ENCODE measurements at regions not wholly inside any gene's neighbourhood (a gene's known extent, or its start where the extent isn't known, plus 50 kb on each side); places are given as distances from the start of the nearest gene placed in this dataset.

DNA sequence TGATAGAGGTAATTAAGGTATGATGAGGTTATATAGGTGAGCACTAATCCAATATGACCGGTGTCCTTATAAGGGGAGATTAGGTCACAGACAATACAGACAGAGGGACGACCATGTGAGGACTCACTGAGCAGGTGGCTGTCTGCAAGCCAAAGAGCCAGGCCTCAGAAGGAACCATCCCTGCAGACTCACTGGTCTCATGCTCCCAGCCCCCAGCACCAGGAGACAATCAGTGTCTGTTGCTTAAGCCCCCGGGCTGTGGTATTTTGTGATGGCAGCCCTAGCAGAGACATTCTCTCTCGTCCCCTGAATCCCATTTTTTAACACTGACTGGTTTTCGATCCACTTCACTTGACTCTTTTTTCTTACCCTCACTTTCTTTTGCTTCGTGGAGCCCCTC is 51.9 kb upstream of the PABPC3 start:
- H3K36me3 Mint-ChIP-seq (ENCODE audit: low read depth) = no peaks in the 10 kb centered on the region
- no peak overlapping the region for H3K4me3 Mint-ChIP-seq (ENCODE audit: unreplicated experiment)
- peaks cover 81% of the 10 kb centered on the region for H3K27me3 Mint-ChIP-seq (ENCODE audit: low read depth)
- peaks cover 4% of the 10 kb centered on the region for H3K4me1 Mint-ChIP-seq (ENCODE audit: low read depth)
- TF ChIP-seq, protein P1, sequence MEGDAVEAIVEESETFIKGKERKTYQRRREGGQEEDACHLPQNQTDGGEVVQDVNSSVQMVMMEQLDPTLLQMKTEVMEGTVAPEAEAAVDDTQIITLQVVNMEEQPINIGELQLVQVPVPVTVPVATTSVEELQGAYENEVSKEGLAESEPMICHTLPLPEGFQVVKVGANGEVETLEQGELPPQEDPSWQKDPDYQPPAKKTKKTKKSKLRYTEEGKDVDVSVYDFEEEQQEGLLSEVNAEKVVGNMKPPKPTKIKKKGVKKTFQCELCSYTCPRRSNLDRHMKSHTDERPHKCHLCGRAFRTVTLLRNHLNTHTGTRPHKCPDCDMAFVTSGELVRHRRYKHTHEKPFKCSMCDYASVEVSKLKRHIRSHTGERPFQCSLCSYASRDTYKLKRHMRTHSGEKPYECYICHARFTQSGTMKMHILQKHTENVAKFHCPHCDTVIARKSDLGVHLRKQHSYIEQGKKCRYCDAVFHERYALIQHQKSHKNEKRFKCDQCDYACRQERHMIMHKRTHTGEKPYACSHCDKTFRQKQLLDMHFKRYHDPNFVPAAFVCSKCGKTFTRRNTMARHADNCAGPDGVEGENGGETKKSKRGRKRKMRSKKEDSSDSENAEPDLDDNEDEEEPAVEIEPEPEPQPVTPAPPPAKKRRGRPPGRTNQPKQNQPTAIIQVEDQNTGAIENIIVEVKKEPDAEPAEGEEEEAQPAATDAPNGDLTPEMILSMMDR (IDR thresholded peaks at IDR 0.05) = no peak
- H3K27ac Mint-ChIP-seq (ENCODE audit: unreplicated experiment) = no peak overlapping the region
- H3K9me3 Mint-ChIP-seq (ENCODE audit: low read depth) = no peaks in the 10 kb centered on the region
- no peak for DNase-seq (ENCODE audit: low spot score)

Measured in chondrocyte (in vitro differentiated cells).